CD4-positive, alpha-beta T cell (primary cell): ENCODE measurements at regions not wholly inside any gene's neighbourhood (a gene's known extent, or its start where the extent isn't known, plus 50 kb on each side); places are given as distances from the start of the nearest gene placed in this dataset.

ENCODE experiments used
- ATAC-seq: fragments of 200-7000 bp; cut with Tn5 transposase; one replicate; pipeline ENCODE4 v1.10.0; 2022; ENCODE audit warnings: mild to moderate bottlenecking; ENCODE audit not compliant: poor library complexity
- CTCF ChIA-PET: fragments of 350-600 bp; sonication (Branson Sonifier 250); formaldehyde crosslinking; loops from one replicate; lab custom pipeline; 2021; ENCODE audit warnings: antibody characterized with exemption, inconsistent platforms; lab: Charles Lee
- POLR2A ChIA-PET: fragments of 350-600 bp; sonication (Branson Sonifier 250); formaldehyde crosslinking; loops from one replicate; lab custom pipeline; 2021; ENCODE audit warnings: antibody characterized with exemption, inconsistent platforms; lab: Charles Lee
- DNase-seq, 14 experiments: peaks; one replicate each; pipeline ENCODE4 v3.0.0-alpha.2; 2013 to 2020; ENCODE audit warnings: mixed read lengths in 2 of 14
- H3K27ac ChIP-seq, 2 donors: one replicate each; pipeline versions ENCODE4 v1.5.1 to v1.7.0; 2013; ENCODE audit warnings: low read length in 2 of 2, low read depth in 1 of 2, mild to moderate bottlenecking in 1 of 2
- H3K27me3 ChIP-seq, 2 experiments: 1 replicate in 1 of 2; 2 replicates in 1 of 2; pipeline versions ENCODE4 v1.6.1 to v1.7.0; 2013; ENCODE audit warnings: low read length in 2 of 2, control low read depth in 1 of 2, mild to moderate bottlenecking in 1 of 2, moderate library complexity in 1 of 2; ENCODE audit not compliant: insufficient read depth in 2 of 2, control insufficient read depth in 1 of 2
- H3K36me3 ChIP-seq: one replicate; pipeline ENCODE4 v1.6.1; 2013; ENCODE audit warnings: low read length, control low read depth; ENCODE audit not compliant: insufficient read depth
- H3K4me1 ChIP-seq: one replicate; pipeline ENCODE4 v1.6.1; 2013; ENCODE audit warnings: low read length, control low read depth; ENCODE audit not compliant: insufficient read depth
- H3K4me3 ChIP-seq: one replicate; pipeline ENCODE4 v1.5.1; 2013; ENCODE audit warnings: mild to moderate bottlenecking, low read length, moderate library complexity
- H3K9me3 ChIP-seq, 2 experiments: 1 replicate in 1 of 2; 2 replicates in 1 of 2; pipeline versions ENCODE4 v1.6.1 to v1.7.0; 2013; ENCODE audit warnings: low read length in 2 of 2, mild to moderate bottlenecking in 2 of 2, control low read depth in 1 of 2, moderate library complexity in 1 of 2; ENCODE audit not compliant: control insufficient read depth in 1 of 2, insufficient read depth in 1 of 2
- H3K27ac Mint-ChIP-seq: one replicate; pipeline ENCODE4 v1.8.0; 2020; ENCODE audit warnings: mixed read lengths
- H3K27me3 Mint-ChIP-seq: one replicate; pipeline ENCODE4 v1.8.0; 2021; ENCODE audit warnings: mixed read lengths
- H3K36me3 Mint-ChIP-seq: one replicate; pipeline ENCODE4 v1.8.0; 2021; ENCODE audit warnings: low read depth, mixed read lengths
- H3K4me1 Mint-ChIP-seq: one replicate; pipeline ENCODE4 v1.8.0; 2021; ENCODE audit warnings: low read depth, mixed read lengths
- H3K4me3 Mint-ChIP-seq: one replicate; pipeline ENCODE4 v1.8.0; 2020; ENCODE audit warnings: mild to moderate bottlenecking, mixed read lengths
- H3K9me3 Mint-ChIP-seq: one replicate; pipeline ENCODE4 v1.8.0; 2020; ENCODE audit warnings: mixed read lengths
- CTCF ChIP-seq: fragments of 200-600 bp; IDR thresholded peaks from one replicate; pipeline ENCODE4 v1.8.0; 2022; ENCODE audit warnings: antibody characterized with exemption, mild to moderate bottlenecking
- intact Hi-C, 2 experiments: fragments of 100-400 bp; cut with DNase I in 1 of 2; cut with micrococcal nuclease in 1 of 2; formaldehyde crosslinking; loops; one replicate each; pipeline versions ENCODE4 v1.15.1 to v1.9.0; 2023 to 2025; cut with DNase I, micrococcal nuclease

DNA sequence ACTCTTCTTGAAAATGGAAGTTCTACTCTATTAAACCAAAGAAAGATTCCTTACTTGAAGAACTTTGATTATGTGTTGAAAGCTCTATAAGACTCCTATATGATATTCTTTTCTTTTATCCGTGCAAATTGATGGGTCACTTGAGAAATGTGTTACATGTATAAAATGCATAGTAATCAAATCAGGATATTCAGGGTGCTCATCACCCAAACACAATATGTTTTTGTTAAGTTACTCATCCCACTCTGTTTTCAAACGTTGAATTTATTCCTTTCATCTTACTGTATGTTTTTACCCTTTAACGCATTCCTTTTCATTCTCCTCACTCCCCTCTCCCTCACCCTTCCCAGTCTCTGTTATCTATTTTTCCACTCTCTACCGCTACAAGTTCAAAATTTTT, 305.5 kb upstream of the KYNU start:
- ChIA-PET CTCF (no interaction called here), POLR2A (no interaction called here)
- Histone ChIP-seq H3K27me3 (no peaks in the 10 kb centered on the region), H3K4me3 (no peak overlapping the region), H3K27ac (no peak overlapping the region), H3K36me3 (no peaks in the 10 kb centered on the region), H3K9me3 (no peaks in the 10 kb centered on the region), H3K4me1 (no peaks in the 10 kb centered on the region)
- Mint-ChIP-seq H3K4me1 (no peaks in the 10 kb centered on the region), H3K4me3 (no peak overlapping the region), H3K27me3 (no peaks in the 10 kb centered on the region), H3K27ac (no peak overlapping the region), H3K36me3 (no peaks in the 10 kb centered on the region), H3K9me3 (no peaks in the 10 kb centered on the region)
- DNase-seq = no peak
- intact Hi-C loops = no loop called here
- TF ChIP-seq CTCF = no peak
- ATAC-seq = no peak

- intact Hi-C loops = no loop called here
- Mint-ChIP-seq H3K27ac (no peak overlapping the region), H3K27me3 (no peaks in the 10 kb centered on the region), H3K9me3 (no peaks in the 10 kb centered on the region), H3K4me3 (no peak overlapping the region), H3K4me1 (no peaks in the 10 kb centered on the region), H3K36me3 (no peaks in the 10 kb centered on the region)
- Histone ChIP-seq H3K4me3 (no peak overlapping the region), H3K4me1 (no peaks in the 10 kb centered on the region), H3K27ac (no peak overlapping the region), H3K27me3 (no peaks in the 10 kb centered on the region), H3K9me3 (peaks cover 0 to 13% of the 10 kb centered on the region in 2 experiments), H3K36me3 (no peaks in the 10 kb centered on the region)
- ATAC-seq (no peak), DNase-seq (no peak)
- CTCF ChIA-PET = no interaction called here
- POLR2A ChIA-PET = no interaction called here
- TF ChIP-seq CTCF = no peak
Measured at GRCh38 chr2:142562900-142563299, 314.6 kb upstream of the KYNU start.

- CTCF ChIA-PET = no interaction called here
- POLR2A ChIA-PET = no interaction called here
- no peak for DNase-seq
Measured at GRCh38 chr2:142561656-142562055, 315.8 kb upstream of the KYNU start.

More at GRCh38 chr2:142561656-142562055, 315.8 kb upstream of the KYNU start:
- intact Hi-C loops = no loop called here
- no peaks in the 10 kb centered on the region for H3K27me3 ChIP-seq
- peaks cover 0 to 13% of the 10 kb centered on the region in 2 experiments for H3K9me3 ChIP-seq
- H3K27ac ChIP-seq = no peak overlapping the region
- no peak overlapping the region for H3K4me3 Mint-ChIP-seq
- no peaks in the 10 kb centered on the region for H3K36me3 ChIP-seq
- no peak overlapping the region for H3K27ac Mint-ChIP-seq
- H3K36me3 Mint-ChIP-seq = no peaks in the 10 kb centered on the region
- no peak overlapping the region for H3K4me3 ChIP-seq
- TF ChIP-seq CTCF = no peak
- ATAC-seq = no peak
- no peaks in the 10 kb centered on the region for H3K4me1 Mint-ChIP-seq
- no peaks in the 10 kb centered on the region for H3K27me3 Mint-ChIP-seq
- H3K9me3 Mint-ChIP-seq = no peaks in the 10 kb centered on the region
- H3K4me1 ChIP-seq = no peaks in the 10 kb centered on the region
